Heart right ventricle (tissue), 16 donors: ENCODE measurements at regions not wholly inside any gene's neighbourhood (a gene's known extent, or its start where the extent isn't known, plus 50 kb on each side); places are given as distances from the start of the nearest gene placed in this dataset.
"Not testable (repeated sequence)": the region's sequence is repeated elsewhere in the genome, so short reads cannot be mapped to it uniquely, and the experiment has no call there.

Experiments
- ATAC-seq, 8 donors: fragments of 200-7000 bp; cut with Tn5 transposase; one replicate each; pipeline ENCODE4 v1.9.1; 2020; ENCODE audit warnings: mild to moderate bottlenecking in 8 of 8, moderate library complexity in 8 of 8, moderate number of reproducible peaks in 1 of 8
- DNase-seq, 2 donors: peaks; one replicate each; pipeline ENCODE4 v3.0.0-alpha.2; 2020
- H3K27ac ChIP-seq, 10 donors: fragments of 200-600 bp; sonication (generic) in 2 of 10; one replicate each; pipeline versions ENCODE4 v1.5.0 to v1.8.0; 2020 to 2022; ENCODE audit warnings: mild to moderate bottlenecking in 3 of 10
- H3K27me3 ChIP-seq, 7 donors: fragments of 200-600 bp; one replicate each; pipeline ENCODE4 v1.8.0; 2021 to 2022; ENCODE audit warnings: mild to moderate bottlenecking in 2 of 7
- H3K36me3 ChIP-seq, 9 donors: fragments of 200-600 bp; sonication (generic) in 1 of 9; one replicate each; pipeline versions ENCODE4 v1.5.0 to v1.8.0; 2020 to 2022; ENCODE audit warnings: mild to moderate bottlenecking in 2 of 9
- H3K4me1 ChIP-seq, 9 donors: fragments of 200-600 bp; sonication (generic) in 1 of 9; one replicate each; pipeline versions ENCODE4 v1.5.0 to v1.8.0; 2020 to 2022; ENCODE audit warnings: mild to moderate bottlenecking in 4 of 9
- H3K4me3 ChIP-seq, 10 donors: fragments of 200-600 bp; sonication (generic) in 2 of 10; one replicate each; pipeline versions ENCODE4 v1.5.0 to v1.8.0; 2020 to 2022; ENCODE audit warnings: mild to moderate bottlenecking in 7 of 10, moderate library complexity in 2 of 10
- H3K9me3 ChIP-seq, 11 donors: fragments of 200-600 bp in 10 of 11; sonication (generic) in 2 of 11; one replicate each; pipeline versions ENCODE4 v1.5.0 to v1.8.0; 2013 to 2022; ENCODE audit warnings: mild to moderate bottlenecking in 2 of 11, control low read depth in 1 of 11, moderate library complexity in 1 of 11
- WGBS, 2 donors: extraction: QIAGEN DNeasy Blood & Tissue Kit; methylation state at CpG; one replicate each; pipeline ENCODE4 v1.1.7; 2013; ENCODE audit warnings: inconsistent platforms in 1 of 2; 5-methylcytosine and 5-hydroxymethylcytosine counted together
- intact Hi-C, 10 donors: fragments of 100-400 bp; cut with DNase I; formaldehyde crosslinking; loops; one replicate each; pipeline versions ENCODE4 v1.11.1 to v1.14.2; 2022
- TF ChIP-seq, protein P1 (sequence below), 9 donors: fragments of 200-600 bp; sonication (generic) in 2 of 9; IDR thresholded peaks; one replicate each; pipeline versions ENCODE4 v1.5.0 to v1.8.0; 2021 to 2022; ENCODE audit warnings: antibody characterized with exemption in 9 of 9, mild to moderate bottlenecking in 5 of 9, moderate library complexity in 1 of 9
- donor health status: Arrhythmogenic right ventricular cardiomyopathy.
- donor health status: ischemic (EF 13 %, LVEDD 7.1; RV severe dilation, severe dysfunction).
- donor health status: healthy with polysubstance abuse.
- donor health status: DM: no; HTN: yes; CAD: no.
- donor health status: DM: no; HTN: no; CAD: no.
- donor health status: ischemic (EF 25% LVEDD 6.9; RV normal size, moderate dysfunction).
- donor health status: ischemic (EF 25% LVEDD 5.7; RV mildly dilated, moderate dysfunction).
- donor health status: healthy.
- donor health status: DM: yes; HTN: yes; CAD: no.
- donor health status: Ischemic cardiomyopathy.
- donor health status: ischemic (EF 35%, LVEDD 5.7; RV mildly dilated, moderate dysfunction).
- donor health status: nonischemic (EF 11% LVEDD 7.7; RV severe dilation, severe dysfunction).
- donor health status: DM: yes; HTN: yes; CAD: no.
- donor health status: PGD.
- donor health status: ischemic (EF 29% LVEDD 5.4; RV normal size, mild dysfunction).
- donor health status: nonischemic (EF 23%, LVEDD 6.1; RV moderate dilation, normal function).

DNA sequence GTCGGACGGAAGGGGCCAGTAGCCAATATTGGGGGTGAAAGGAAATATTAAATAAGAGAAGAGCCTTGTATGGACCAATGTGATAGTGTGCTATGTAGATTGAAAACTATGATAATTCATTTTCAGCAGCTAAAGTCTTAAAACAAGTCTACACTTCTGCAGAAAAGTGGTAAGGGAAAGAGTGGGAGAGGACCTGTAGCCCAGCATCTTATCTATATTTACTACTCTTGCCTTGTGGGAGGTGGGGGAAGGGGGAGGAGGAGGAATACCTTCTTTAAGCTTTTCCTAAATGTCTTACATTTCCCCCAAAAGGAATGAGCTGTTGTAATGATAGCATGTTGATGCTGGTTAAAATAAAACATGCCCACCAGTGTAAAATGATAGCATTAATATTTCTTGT is 220.0 kb upstream of the SPRY1 start:
- WGBS, 2 donors: 49 to 50% methylated on average over 2 of the region's 2 CpGs
- intact Hi-C loops: no loop called here
- DNase-seq: no peak

DNA sequence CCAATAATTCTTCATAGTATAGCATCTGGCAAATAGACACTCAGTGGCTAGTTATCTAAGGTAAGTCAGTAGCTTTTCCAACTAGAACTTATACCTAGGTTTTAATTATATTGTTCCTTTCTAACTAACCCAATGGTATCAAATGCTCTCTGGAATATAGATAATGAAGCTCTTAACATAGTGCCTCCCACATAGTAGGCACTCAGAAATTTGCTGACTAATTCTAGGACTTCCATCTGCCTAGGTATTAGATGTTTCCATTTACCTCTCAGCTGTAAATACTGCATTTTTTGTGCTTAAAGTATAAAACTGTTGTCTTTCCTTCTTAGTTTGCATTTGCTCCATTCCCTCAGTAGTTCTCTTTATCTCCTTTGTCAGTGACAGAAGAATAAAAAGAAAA is 214.3 kb upstream of the SPRY1 start:
- DNase-seq (no peak), ATAC-seq (no peak)
- H3K36me3 ChIP-seq: no peaks in the 10 kb centered on the region
- no peaks in the 10 kb centered on the region for H3K9me3 ChIP-seq
- H3K4me3 ChIP-seq: no peak overlapping the region
- H3K27ac ChIP-seq: no peak overlapping the region
- H3K27me3 ChIP-seq: no peaks in the 10 kb centered on the region
- H3K4me1 ChIP-seq: no peaks in the 10 kb centered on the region
- TF ChIP-seq, protein P1, sequence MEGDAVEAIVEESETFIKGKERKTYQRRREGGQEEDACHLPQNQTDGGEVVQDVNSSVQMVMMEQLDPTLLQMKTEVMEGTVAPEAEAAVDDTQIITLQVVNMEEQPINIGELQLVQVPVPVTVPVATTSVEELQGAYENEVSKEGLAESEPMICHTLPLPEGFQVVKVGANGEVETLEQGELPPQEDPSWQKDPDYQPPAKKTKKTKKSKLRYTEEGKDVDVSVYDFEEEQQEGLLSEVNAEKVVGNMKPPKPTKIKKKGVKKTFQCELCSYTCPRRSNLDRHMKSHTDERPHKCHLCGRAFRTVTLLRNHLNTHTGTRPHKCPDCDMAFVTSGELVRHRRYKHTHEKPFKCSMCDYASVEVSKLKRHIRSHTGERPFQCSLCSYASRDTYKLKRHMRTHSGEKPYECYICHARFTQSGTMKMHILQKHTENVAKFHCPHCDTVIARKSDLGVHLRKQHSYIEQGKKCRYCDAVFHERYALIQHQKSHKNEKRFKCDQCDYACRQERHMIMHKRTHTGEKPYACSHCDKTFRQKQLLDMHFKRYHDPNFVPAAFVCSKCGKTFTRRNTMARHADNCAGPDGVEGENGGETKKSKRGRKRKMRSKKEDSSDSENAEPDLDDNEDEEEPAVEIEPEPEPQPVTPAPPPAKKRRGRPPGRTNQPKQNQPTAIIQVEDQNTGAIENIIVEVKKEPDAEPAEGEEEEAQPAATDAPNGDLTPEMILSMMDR (IDR thresholded peaks at IDR 0.05): no peak
- intact Hi-C loops: no loop called here

More for the DNA sequence above, 220.0 kb upstream of the SPRY1 start:
- TF ChIP-seq, protein P1 (IDR thresholded peaks at IDR 0.05): no peak
- Histone ChIP-seq H3K4me1 (no peaks in the 10 kb centered on the region), H3K27ac (no peak overlapping the region), H3K9me3 (peaks cover 0 to 6% (median 0%) of the 10 kb centered on the region in 11 donors), H3K4me3 (no peak overlapping the region), H3K27me3 (no peaks in the 10 kb centered on the region), H3K36me3 (no peaks in the 10 kb centered on the region)
- no peak for ATAC-seq

GRCh38 chr4:123183308-123183707 is 213.3 kb upstream of the SPRY1 start:
- H3K9me3 ChIP-seq: no peaks in the 10 kb centered on the region
- no peaks in the 10 kb centered on the region for H3K36me3 ChIP-seq
- TF ChIP-seq, protein P1 (IDR thresholded peaks at IDR 0.05): no peak
- intact Hi-C loops: no loop called here
- WGBS, 2 donors: 74 to 77% methylated on average over 1 of the region's 1 CpG
- no peaks in the 10 kb centered on the region for H3K27me3 ChIP-seq
- no peak for ATAC-seq
- H3K4me1 ChIP-seq: no peaks in the 10 kb centered on the region
- no peak overlapping the region for H3K4me3 ChIP-seq
- no peak overlapping the region for H3K27ac ChIP-seq
- DNase-seq: no peak

DNA sequence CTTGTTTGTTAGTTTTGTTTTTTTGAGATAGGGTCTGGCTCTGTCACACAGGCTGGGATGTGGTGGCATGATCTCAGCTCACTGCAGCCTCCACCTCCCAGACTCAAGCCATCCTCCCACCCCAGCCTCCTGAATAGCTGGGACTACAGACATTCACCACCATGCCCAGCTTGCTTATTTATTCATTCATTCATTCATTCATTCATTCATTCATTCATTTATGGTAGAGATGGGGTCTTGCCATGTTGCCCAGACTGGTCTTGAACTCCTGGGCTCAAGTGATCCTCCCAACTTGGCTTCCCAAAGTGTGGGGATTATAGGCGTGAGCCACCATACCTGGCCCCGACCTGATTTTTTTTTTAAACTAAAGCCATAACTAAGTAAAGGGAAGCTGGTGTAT is 212.8 kb upstream of the SPRY1 start:
- H3K27me3 ChIP-seq, H3K27ac ChIP-seq, H3K9me3 ChIP-seq, DNase-seq, H3K4me3 ChIP-seq, intact Hi-C loops, H3K4me1 ChIP-seq, ATAC-seq, H3K36me3 ChIP-seq: not testable (repeated sequence)
- 95% methylated on average over 2 of the region's 2 CpGs for WGBS, 2 donors

- H3K9me3 ChIP-seq: no peaks in the 10 kb centered on the region
- no peaks in the 10 kb centered on the region for H3K36me3 ChIP-seq
- no peak overlapping the region for H3K27ac ChIP-seq
- TF ChIP-seq, protein P1 (IDR thresholded peaks at IDR 0.05): no peak
- ATAC-seq: no peak
- 97 to 100% methylated on average over 1 of the region's 1 CpG for WGBS, 2 donors
- H3K27me3 ChIP-seq: no peaks in the 10 kb centered on the region
- H3K4me3 ChIP-seq: no peak overlapping the region
- intact Hi-C loops: no loop called here
- H3K4me1 ChIP-seq: no peaks in the 10 kb centered on the region
- no peak for DNase-seq
Measured at GRCh38 chr4:123186731-123187130, 209.9 kb upstream of the SPRY1 start.
